ENCODE measurements at regions not wholly inside any gene's neighbourhood (a gene's known extent, or its start where the extent isn't known, plus 50 kb on each side); places are given as distances from the start of the nearest gene placed in this dataset.
A peak's percentile ranks its signal among the peaks of the same experiment; 100 is the strongest.
"Not testable (repeated sequence)": the region's sequence is repeated elsewhere in the genome, so short reads cannot be mapped to it uniquely, and the experiment has no call there.

- no peak for DNase-seq (ENCODE audit: low read depth)
- TF ChIP-seq CTCF (conservative IDR thresholded peaks at IDR 0.05; ENCODE audit: low read depth, low read length) = no peak
Measured at GRCh38 chr7:65744406-65744805, 128.5 kb upstream of the VKORC1L1 start.

GRCh38 chr7:65746398-65746669 is 126.5 kb upstream of the VKORC1L1 start:
- no peak for TF ChIP-seq CTCF (conservative IDR thresholded peaks at IDR 0.05; ENCODE audit: low read depth, low read length)
- DNase-seq (ENCODE audit: low read depth) = peak; percentile 30
- H3K4me3 ChIP-seq (ENCODE audit: low read depth, low read length) = no peak overlapping the region

More at GRCh38 chr7:65744406-65744805, 128.5 kb upstream of the VKORC1L1 start:
- H3K4me3 ChIP-seq (ENCODE audit: low read depth, low read length) = no peak overlapping the region

- DNase-seq (ENCODE audit: low read depth) = no peak
- no peak overlapping the region for H3K4me3 ChIP-seq (ENCODE audit: low read depth, low read length)
- no peak for TF ChIP-seq CTCF (conservative IDR thresholded peaks at IDR 0.05; ENCODE audit: low read depth, low read length)
Measured at GRCh38 chr7:65749039-65749438, 123.8 kb upstream of the VKORC1L1 start.

GRCh38 chr7:65749518-65749917 is 123.4 kb upstream of the VKORC1L1 start:
- no peak overlapping the region for H3K4me3 ChIP-seq (ENCODE audit: low read depth, low read length)
- no peak for TF ChIP-seq CTCF (conservative IDR thresholded peaks at IDR 0.05; ENCODE audit: low read depth, low read length)
- DNase-seq (ENCODE audit: low read depth) = no peak

GRCh38 chr7:65750511-65751344 is 122.1 kb upstream of the VKORC1L1 start:
- DNase-seq (ENCODE audit: low read depth) = peak; percentile 19
- TF ChIP-seq CTCF (conservative IDR thresholded peaks at IDR 0.05; ENCODE audit: low read depth, low read length) = no peak
- H3K4me3 ChIP-seq (ENCODE audit: low read depth, low read length) = peak overlapping the region; percentile 78

GRCh38 chr7:65754070-65754469 is 118.8 kb upstream of the VKORC1L1 start:
- not testable (repeated sequence) for DNase-seq (ENCODE audit: low read depth); H3K4me3 ChIP-seq (ENCODE audit: low read depth, low read length)

- not testable (repeated sequence) for DNase-seq (ENCODE audit: low read depth)
Measured at GRCh38 chr7:65758991-65759390, 113.9 kb upstream of the VKORC1L1 start.

GRCh38 chr7:65762712-65763111 is 110.2 kb upstream of the VKORC1L1 start:
- not testable (repeated sequence) for DNase-seq (ENCODE audit: low read depth); H3K4me3 ChIP-seq (ENCODE audit: low read depth, low read length)

More at GRCh38 chr7:65758991-65759390, 113.9 kb upstream of the VKORC1L1 start:
- not testable (repeated sequence) for H3K4me3 ChIP-seq (ENCODE audit: low read depth, low read length)

- not testable (repeated sequence) for DNase-seq (ENCODE audit: low read depth); H3K4me3 ChIP-seq (ENCODE audit: low read depth, low read length)
Measured at GRCh38 chr7:65763114-65763513, 109.8 kb upstream of the VKORC1L1 start.

- DNase-seq (ENCODE audit: low read depth) = peak; percentile 41
- H3K4me3 ChIP-seq (ENCODE audit: low read depth, low read length) = peak overlapping the region; percentile 84
Measured at GRCh38 chr7:65770473-65771225, 102.2 kb upstream of the VKORC1L1 start.

GRCh38 chr7:65771226-65771569 is 101.7 kb upstream of the VKORC1L1 start:
- not testable (repeated sequence) for DNase-seq (ENCODE audit: low read depth)

GRCh38 chr7:65776677-65777076 is 96.2 kb upstream of the VKORC1L1 start:
- not testable (repeated sequence) for H3K4me3 ChIP-seq (ENCODE audit: low read depth, low read length); DNase-seq (ENCODE audit: low read depth)

More at GRCh38 chr7:65771226-65771569, 101.7 kb upstream of the VKORC1L1 start:
- H3K4me3 ChIP-seq (ENCODE audit: low read depth, low read length) = peak overlapping the region; percentile 84

- H3K4me3 ChIP-seq (ENCODE audit: low read depth, low read length) = not testable (repeated sequence)
Measured at GRCh38 chr7:65789943-65790342, 82.9 kb upstream of the VKORC1L1 start.

More at GRCh38 chr7:65789943-65790342, 82.9 kb upstream of the VKORC1L1 start:
- not testable (repeated sequence) for DNase-seq (ENCODE audit: low read depth)

All from epithelial cell of proximal tubule (primary cell).